Trophoblast cell (in vitro differentiated cells and primary cell): ENCODE measurements at regions not wholly inside any gene's neighbourhood (a gene's known extent, or its start where the extent isn't known, plus 50 kb on each side); places are given as distances from the start of the nearest gene placed in this dataset.

Experiments used
- DNase-seq, 2 donors: peaks; one replicate each; pipeline ENCODE4 v3.0.0-alpha.2; 2016
- H2AFZ ChIP-seq: 2 replicates; pipeline ENCODE4 v1.6.1; 2013; ENCODE audit warnings: low read length, moderate library complexity, mild to moderate bottlenecking; ENCODE audit not compliant: insufficient read depth, poor library complexity
- H2AK5ac ChIP-seq: 2 replicates; pipeline ENCODE4 v1.6.1; 2013; ENCODE audit warnings: mild to moderate bottlenecking, low read length
- H2BK120ac ChIP-seq: 2 replicates; pipeline ENCODE4 v1.6.1; 2013; ENCODE audit warnings: low read length, mild to moderate bottlenecking, moderate library complexity; ENCODE audit not compliant: insufficient read depth, poor library complexity
- H2BK12ac ChIP-seq: 2 replicates; pipeline ENCODE4 v1.6.1; 2013; ENCODE audit warnings: mild to moderate bottlenecking, low read length, moderate library complexity
- H2BK5ac ChIP-seq: 2 replicates; pipeline ENCODE4 v1.6.1; 2013; ENCODE audit warnings: low read length, low read depth, moderate library complexity, mild to moderate bottlenecking; ENCODE audit not compliant: poor library complexity
- H3K14ac ChIP-seq: 2 replicates; pipeline ENCODE4 v1.6.1; 2013; ENCODE audit warnings: mild to moderate bottlenecking, low read length
- H3K18ac ChIP-seq: 2 replicates; pipeline ENCODE4 v1.6.1; 2013; ENCODE audit warnings: mild to moderate bottlenecking, low read length
- H3K23ac ChIP-seq: 2 replicates; pipeline ENCODE4 v1.6.1; 2013; ENCODE audit warnings: low read length
- H3K27ac ChIP-seq: 2 replicates; pipeline ENCODE4 v1.5.1; 2013; ENCODE audit warnings: low read depth, mild to moderate bottlenecking, inconsistent platforms, low read length, moderate library complexity
- H3K27me3 ChIP-seq: 2 replicates; pipeline ENCODE4 v1.6.1; 2013; ENCODE audit warnings: inconsistent platforms, mild to moderate bottlenecking, low read length, moderate library complexity; ENCODE audit not compliant: insufficient read depth
- H3K36me3 ChIP-seq, 2 experiments: 1 replicate in 1 of 2; 2 replicates in 1 of 2; pipeline ENCODE4 v1.6.1; 2013; ENCODE audit warnings: low read length in 2 of 2, mild to moderate bottlenecking in 2 of 2, moderate library complexity in 1 of 2; ENCODE audit not compliant: insufficient read depth in 2 of 2, control insufficient read depth in 1 of 2
- H3K4ac ChIP-seq: 2 replicates; pipeline ENCODE4 v1.6.1; 2013; ENCODE audit warnings: low read depth, mild to moderate bottlenecking, low read length, moderate library complexity
- H3K4me1 ChIP-seq, 2 experiments: 1 replicate in 1 of 2; 2 replicates in 1 of 2; pipeline ENCODE4 v1.6.1; 2013; ENCODE audit warnings: low read length in 2 of 2, mild to moderate bottlenecking in 2 of 2, moderate library complexity in 1 of 2; ENCODE audit not compliant: insufficient read depth in 2 of 2, control insufficient read depth in 1 of 2
- H3K4me2 ChIP-seq: 2 replicates; pipeline ENCODE4 v1.6.1; 2013; ENCODE audit warnings: inconsistent platforms, mild to moderate bottlenecking, low read length, moderate library complexity
- H3K4me3 ChIP-seq: 2 replicates; pipeline ENCODE4 v1.5.1; 2013; ENCODE audit warnings: mild to moderate bottlenecking, low read depth, low read length, inconsistent platforms
- H3K79me1 ChIP-seq: one replicate; pipeline ENCODE4 v1.6.1; 2013; ENCODE audit warnings: low read length
- H3K79me2 ChIP-seq: 2 replicates; pipeline ENCODE4 v1.6.1; 2013; ENCODE audit warnings: low read length, mild to moderate bottlenecking; ENCODE audit not compliant: control insufficient read depth, insufficient read depth, poor library complexity
- H3K9ac ChIP-seq: 2 replicates; pipeline ENCODE4 v1.6.1; 2013; ENCODE audit warnings: mild to moderate bottlenecking, low read length
- H3K9me3 ChIP-seq: 2 replicates; pipeline ENCODE4 v1.6.1; 2013; ENCODE audit warnings: low read depth, mild to moderate bottlenecking, control low read depth, inconsistent platforms, low read length; ENCODE audit not compliant: insufficient read depth
- H4K12ac ChIP-seq: 2 replicates; pipeline ENCODE4 v1.6.1; 2013; ENCODE audit warnings: low read depth, mild to moderate bottlenecking, low read length, moderate library complexity
- H4K8ac ChIP-seq: 2 replicates; pipeline ENCODE4 v1.6.1; 2013; ENCODE audit warnings: low read depth, mild to moderate bottlenecking, low read length, moderate library complexity
- H4K91ac ChIP-seq: one replicate; pipeline ENCODE4 v1.6.1; 2013; ENCODE audit warnings: low read depth, mild to moderate bottlenecking, low read length, moderate library complexity
- WGBS: extraction: QIAGEN DNeasy Blood & Tissue Kit; methylation state at CpG from one replicate; pipeline ENCODE4 v1.1.7; 2013; ENCODE audit warnings: missing lambda C conversion rate; ENCODE audit not compliant: insufficient read length, insufficient coverage; ENCODE audit errors: extremely low coverage; 5-methylcytosine and 5-hydroxymethylcytosine counted together

- no peaks in the 10 kb centered on the region for H3K79me1 ChIP-seq
These were observed 89.8 kb upstream of the TEX51 start for GRCh38 chr2:126808929-126809328.

GRCh38 chr2:126809340-126809739 is 89.3 kb upstream of the TEX51 start:
- Histone ChIP-seq H2BK12ac (no peak overlapping the region), H4K91ac (no peak overlapping the region), H3K9ac (no peak overlapping the region), H3K4ac (no peak overlapping the region), H3K9me3 (peaks cover 2% of the 10 kb centered on the region), H3K79me2 (no peaks in the 10 kb centered on the region), H4K12ac (no peak overlapping the region), H3K27ac (no peak overlapping the region), H3K14ac (no peak overlapping the region), H2BK120ac (no peak overlapping the region), H3K4me1 (no peaks in the 10 kb centered on the region), H3K4me2 (no peak overlapping the region), H3K36me3 (no peaks in the 10 kb centered on the region), H3K27me3 (no peaks in the 10 kb centered on the region), H4K8ac (no peak overlapping the region), H3K23ac (no peak overlapping the region), H3K79me1 (no peaks in the 10 kb centered on the region), H3K18ac (no peak overlapping the region), H3K4me3 (no peak overlapping the region), H2AK5ac (no peak overlapping the region), H2BK5ac (no peak overlapping the region), H2AFZ (no peak overlapping the region)
- WGBS: no CpG with 5 or more reads among the region's 7 CpGs
- DNase-seq: no peak

More at GRCh38 chr2:126808929-126809328, 89.8 kb upstream of the TEX51 start:
- H4K8ac ChIP-seq: no peak overlapping the region
- no peak overlapping the region for H2AK5ac ChIP-seq
- no peak overlapping the region for H2BK5ac ChIP-seq
- no peaks in the 10 kb centered on the region for H3K79me2 ChIP-seq
- H3K9ac ChIP-seq: no peak overlapping the region
- no peak overlapping the region for H3K23ac ChIP-seq
- H2BK12ac ChIP-seq: no peak overlapping the region
- H3K36me3 ChIP-seq: no peaks in the 10 kb centered on the region
- H3K18ac ChIP-seq: no peak overlapping the region
- DNase-seq: no peak
- H3K9me3 ChIP-seq: peaks cover 2% of the 10 kb centered on the region
- no peak overlapping the region for H3K14ac ChIP-seq
- H3K4me2 ChIP-seq: no peak overlapping the region
- no peaks in the 10 kb centered on the region for H3K4me1 ChIP-seq
- no peak overlapping the region for H2AFZ ChIP-seq
- no peak overlapping the region for H4K12ac ChIP-seq
- H3K27me3 ChIP-seq: no peaks in the 10 kb centered on the region
- H3K4ac ChIP-seq: no peak overlapping the region
- WGBS: no CpG with 5 or more reads among the region's 6 CpGs
- no peak overlapping the region for H3K27ac ChIP-seq
- H3K4me3 ChIP-seq: no peak overlapping the region
- H4K91ac ChIP-seq: no peak overlapping the region
- no peak overlapping the region for H2BK120ac ChIP-seq

- no peak overlapping the region for H3K9ac ChIP-seq
- no peak overlapping the region for H2BK120ac ChIP-seq
- WGBS: no CpG with 5 or more reads among the region's 6 CpGs
- H4K12ac ChIP-seq: no peak overlapping the region
- H3K36me3 ChIP-seq: no peaks in the 10 kb centered on the region
- no peak overlapping the region for H3K27ac ChIP-seq
- H3K4me2 ChIP-seq: no peak overlapping the region
- no peak overlapping the region for H2AK5ac ChIP-seq
- H3K9me3 ChIP-seq: no peaks in the 10 kb centered on the region
- H3K4ac ChIP-seq: no peak overlapping the region
- no peak overlapping the region for H3K18ac ChIP-seq
- H3K23ac ChIP-seq: no peak overlapping the region
- H4K91ac ChIP-seq: no peak overlapping the region
- H3K4me1 ChIP-seq: no peaks in the 10 kb centered on the region
- no peak overlapping the region for H2BK12ac ChIP-seq
- H3K27me3 ChIP-seq: no peaks in the 10 kb centered on the region
- no peaks in the 10 kb centered on the region for H3K79me2 ChIP-seq
- H2BK5ac ChIP-seq: no peak overlapping the region
- no peak overlapping the region for H3K14ac ChIP-seq
- no peak overlapping the region for H4K8ac ChIP-seq
- DNase-seq: no peak
- no peaks in the 10 kb centered on the region for H3K79me1 ChIP-seq
- no peak overlapping the region for H3K4me3 ChIP-seq
- no peak overlapping the region for H2AFZ ChIP-seq
These were observed 88.7 kb upstream of the TEX51 start for GRCh38 chr2:126810001-126810400.

GRCh38 chr2:126811101-126811500 is 87.6 kb upstream of the TEX51 start:
- Histone ChIP-seq H3K79me1 (no peaks in the 10 kb centered on the region), H4K91ac (no peak overlapping the region), H2BK12ac (no peak overlapping the region), H3K4ac (no peak overlapping the region), H3K23ac (no peak overlapping the region), H3K9me3 (no peaks in the 10 kb centered on the region), H3K79me2 (no peaks in the 10 kb centered on the region), H4K8ac (no peak overlapping the region), H3K4me1 (no peaks in the 10 kb centered on the region), H3K18ac (no peak overlapping the region), H3K4me2 (no peak overlapping the region), H3K14ac (no peak overlapping the region), H2BK120ac (no peak overlapping the region), H3K27ac (no peak overlapping the region), H2BK5ac (no peak overlapping the region), H2AK5ac (no peak overlapping the region), H3K27me3 (no peaks in the 10 kb centered on the region), H3K9ac (no peak overlapping the region), H2AFZ (no peak overlapping the region), H3K36me3 (no peaks in the 10 kb centered on the region), H3K4me3 (no peak overlapping the region), H4K12ac (no peak overlapping the region)
- DNase-seq: no peak
- WGBS: no CpG with 5 or more reads among the region's 6 CpGs
